ENCODE measurements at regions not wholly inside any gene's neighbourhood (a gene's known extent, or its start where the extent isn't known, plus 50 kb on each side); places are given as distances from the start of the nearest gene placed in this dataset.

- no peak for DNase-seq
Observed at GRCh38 chr4:141783770-141784169, 147.4 kb downstream of the IL15 start.

- DNase-seq = peak; percentile 71
Observed at GRCh38 chr4:141786946-141787345, 150.6 kb downstream of the IL15 start.

DNA sequence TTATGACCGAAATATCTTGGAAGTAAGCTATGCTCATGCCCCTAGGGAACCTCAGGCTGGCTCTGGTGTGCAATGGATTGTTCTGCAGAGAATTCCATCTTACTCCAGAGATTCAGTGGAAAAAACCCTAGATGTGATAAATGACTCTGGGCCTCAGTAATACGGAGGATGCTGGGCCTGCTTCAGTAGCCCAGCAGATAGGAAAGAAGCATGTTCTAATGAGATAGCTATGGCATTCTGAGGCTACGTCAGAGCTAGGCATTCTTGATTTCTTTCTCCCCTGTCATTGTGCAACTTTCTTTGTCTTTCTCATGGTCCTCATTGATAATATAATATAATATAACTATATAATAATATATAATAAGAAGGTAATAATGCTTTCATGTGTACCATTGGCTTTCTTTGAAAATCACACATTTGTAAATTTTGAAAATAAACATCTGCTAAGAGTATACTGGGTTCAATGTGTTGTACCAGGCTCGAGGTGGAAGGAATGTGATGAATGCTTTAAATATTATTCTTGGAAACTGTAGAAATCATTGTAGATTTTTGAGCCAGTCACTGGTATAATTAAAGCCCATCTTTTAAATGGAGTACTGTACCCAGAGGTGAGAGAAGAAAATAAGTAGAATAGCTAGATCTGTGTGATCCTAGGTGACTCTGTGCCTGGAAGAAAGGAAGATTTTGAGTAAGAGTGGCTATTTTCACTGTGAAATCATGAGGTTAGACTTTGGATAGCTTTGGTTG lies 152.0 kb downstream of the IL15 start:
- peak; percentile 29 for DNase-seq

DNA sequence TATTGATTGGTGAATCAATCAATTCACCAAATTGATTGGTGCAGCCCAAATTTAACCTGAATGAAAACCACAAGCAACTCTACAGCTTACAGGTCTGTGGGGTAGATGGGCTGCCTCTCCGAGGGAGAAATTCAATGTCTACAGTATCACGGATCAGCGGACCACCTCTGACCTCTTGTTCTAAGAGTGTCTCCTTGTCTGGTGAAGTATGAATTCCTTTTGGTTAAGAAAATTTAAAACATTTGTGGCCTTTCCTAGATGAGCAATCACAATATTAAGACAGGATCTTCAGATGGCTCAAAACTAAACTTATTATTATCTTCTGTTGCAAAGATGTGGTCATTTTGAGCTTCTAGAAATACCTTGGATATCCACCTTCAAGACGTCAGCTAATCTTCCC lies 153.3 kb downstream of the IL15 start:
- no peak for DNase-seq

GRCh38 chr4:141792164-141792563 lies 155.8 kb downstream of the IL15 start:
- DNase-seq = no peak

GRCh38 chr4:141797966-141798365 lies 161.6 kb downstream of the IL15 start:
- DNase-seq = no peak

DNA sequence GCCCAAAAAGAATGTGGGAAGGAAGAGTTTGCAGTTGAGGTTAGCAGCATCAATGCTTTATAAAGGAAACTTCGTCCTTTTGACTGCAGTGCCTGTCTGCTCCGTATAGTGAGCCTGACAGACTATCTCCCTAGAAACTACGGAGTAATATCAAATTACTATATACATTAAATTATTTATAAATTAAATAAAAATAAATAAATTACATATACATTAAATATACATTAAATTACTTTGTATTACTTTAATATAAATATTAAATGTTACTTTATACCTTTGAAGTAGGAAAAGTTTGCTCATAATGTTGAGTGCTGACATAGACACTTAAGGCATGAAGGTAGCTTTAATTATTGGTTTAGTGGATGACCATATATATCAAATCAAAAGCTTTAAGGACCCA lies 165.2 kb downstream of the IL15 start:
- DNase-seq = no peak

GRCh38 chr4:141802333-141802732 lies 165.9 kb downstream of the IL15 start:
- DNase-seq = peak; percentile 92

DNA sequence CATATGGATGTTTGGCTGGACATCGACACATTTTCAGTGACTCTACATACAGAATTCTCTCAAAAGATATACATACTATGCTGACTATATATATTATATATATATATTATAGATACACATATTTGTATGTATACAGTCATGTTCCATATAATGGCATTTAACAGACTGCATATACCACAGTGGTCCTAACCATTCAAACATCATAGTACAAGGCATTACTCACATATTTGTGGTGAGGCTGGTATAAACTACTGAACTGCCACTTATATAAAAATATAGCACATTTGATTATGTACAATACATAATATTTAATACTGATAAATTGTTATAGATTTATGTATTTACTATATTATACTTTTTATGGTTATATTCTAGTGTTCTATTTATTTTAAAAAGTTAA lies 168.5 kb downstream of the IL15 start:
- peak; percentile 46 for DNase-seq

DNA sequence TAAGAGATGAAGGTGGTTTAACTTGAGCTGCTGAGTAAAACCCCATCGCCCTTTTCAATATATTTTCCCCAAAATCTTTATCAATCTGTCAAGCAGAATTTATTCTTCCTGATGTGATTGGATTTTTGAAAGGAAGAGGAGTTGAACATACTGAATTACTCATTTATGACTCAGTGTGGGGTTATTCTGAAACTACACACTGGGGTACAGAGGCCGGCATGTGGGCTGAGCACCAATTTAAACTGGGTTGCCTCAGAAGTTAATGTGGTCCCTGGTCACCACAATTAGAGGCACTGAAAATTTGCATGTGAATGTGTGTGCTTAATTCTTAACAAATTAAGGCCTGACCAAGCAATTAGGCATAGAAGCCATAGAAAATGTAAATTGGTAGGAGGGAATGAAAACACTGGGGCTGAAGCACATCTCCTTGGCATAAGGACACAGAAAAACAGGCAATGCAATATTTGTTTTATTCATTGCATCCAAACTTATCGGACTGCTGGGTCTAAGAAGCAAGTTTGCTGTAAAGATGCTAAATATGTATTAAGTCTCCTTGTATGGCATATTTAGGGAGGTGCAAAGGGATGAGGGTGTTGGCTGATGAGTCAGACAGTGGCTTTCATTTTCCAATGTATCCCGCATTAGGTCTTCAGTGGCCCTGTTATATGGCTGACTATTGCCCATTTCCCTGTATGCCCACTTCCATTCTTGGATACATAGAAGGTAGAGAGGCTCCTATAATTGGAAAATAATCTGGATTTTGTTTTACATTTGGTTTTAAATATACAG lies 170.9 kb downstream of the IL15 start:
- DNase-seq = peak; percentile 64

GRCh38 chr4:141810038-141810711 lies 173.8 kb downstream of the IL15 start:
- DNase-seq = no peak

GRCh38 chr4:141810712-141811375 lies 174.5 kb downstream of the IL15 start:
- DNase-seq = no peak

DNA sequence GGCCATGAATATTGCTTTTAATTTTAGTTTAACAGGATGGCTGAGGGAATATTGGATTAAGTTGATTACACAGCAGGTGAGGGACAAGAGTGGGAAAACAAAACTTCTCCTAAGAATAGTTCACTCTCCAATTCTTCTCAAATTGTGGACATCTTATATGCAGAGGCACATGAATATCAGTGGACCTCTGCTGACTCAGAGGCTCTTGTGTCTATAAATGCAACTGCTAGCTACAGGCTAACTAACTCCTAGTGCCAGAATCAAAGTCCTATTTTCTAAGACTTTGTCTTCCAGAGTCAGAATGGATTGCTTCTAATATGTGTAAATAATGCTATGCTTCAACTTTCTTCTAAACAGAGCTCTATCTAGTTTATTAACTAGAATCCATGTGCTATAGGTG lies 175.8 kb downstream of the IL15 start:
- no peak for DNase-seq

- DNase-seq = no peak
Observed at GRCh38 chr4:141814499-141814898, 178.1 kb downstream of the IL15 start.

- no peak for DNase-seq
Observed at GRCh38 chr4:141815646-141816045, 179.3 kb downstream of the IL15 start.

- no peak for DNase-seq
Observed at GRCh38 chr4:141826260-141826659, 189.9 kb downstream of the IL15 start.

- no peak for DNase-seq
Observed at GRCh38 chr4:141833209-141833608, 196.8 kb downstream of the IL15 start.

DNA sequence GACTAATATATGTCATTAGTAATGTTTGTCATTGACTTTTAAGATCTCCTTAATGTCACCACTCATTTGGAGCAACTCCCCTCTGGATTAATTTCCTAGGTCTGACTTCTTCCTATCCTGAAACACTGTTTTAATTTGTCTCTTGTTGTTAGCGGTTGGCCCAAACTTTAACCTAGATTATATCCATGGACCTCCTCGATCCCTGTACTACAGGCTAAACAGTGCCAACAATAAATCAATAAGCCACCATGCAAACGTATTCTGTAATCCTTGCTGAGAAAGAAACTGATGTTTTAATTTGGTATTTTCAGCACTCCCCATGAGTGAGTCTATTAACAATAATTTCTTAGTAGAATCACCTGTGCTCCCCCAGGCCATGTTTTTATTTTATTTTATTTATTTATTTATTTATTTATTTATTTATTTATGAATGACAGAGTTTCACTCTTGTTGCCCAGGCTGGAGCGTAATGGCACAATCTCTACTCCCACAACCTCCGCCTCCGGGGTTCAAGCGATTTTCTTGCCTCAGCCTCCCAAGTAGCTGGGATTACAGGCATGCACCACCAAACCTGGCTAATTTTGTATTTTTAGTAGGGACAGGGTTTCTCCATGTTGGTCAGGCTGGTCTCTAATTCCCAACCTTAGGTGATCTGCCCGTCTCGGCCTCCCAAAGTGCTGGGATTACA lies 204.1 kb downstream of the IL15 start:
- no peak for DNase-seq

DNA sequence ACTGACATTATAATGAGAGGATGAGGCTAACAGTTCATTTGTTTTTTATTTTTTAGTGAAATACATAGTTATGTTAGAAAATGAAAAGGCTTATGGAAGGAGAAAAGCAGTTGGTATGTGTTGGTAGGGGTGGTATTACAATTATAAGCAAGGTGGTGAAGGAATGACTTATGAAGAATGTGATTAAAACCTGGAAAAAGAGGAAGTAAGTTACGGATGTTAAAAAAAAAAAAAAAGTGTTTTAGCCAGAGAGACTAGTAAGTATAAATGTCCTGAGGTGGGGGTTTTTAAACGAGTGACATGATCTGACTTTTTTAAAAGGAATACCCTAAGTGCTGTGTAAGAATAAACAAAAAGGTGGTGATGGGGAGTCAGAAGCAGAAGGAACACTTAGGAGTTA lies 206.8 kb downstream of the IL15 start:
- no peak for DNase-seq

GRCh38 chr4:141845901-141846300 lies 209.5 kb downstream of the IL15 start:
- no peak for DNase-seq

- no peak for DNase-seq
Observed at GRCh38 chr4:141849367-141849766, 213.0 kb downstream of the IL15 start.

- no peak for DNase-seq
Observed at GRCh38 chr4:141849778-141850177, 213.4 kb downstream of the IL15 start.

Measured in fibroblast of skin of right quadriceps (primary cell).